ENCODE measurements at regions not wholly inside any gene's neighbourhood (a gene's known extent, or its start where the extent isn't known, plus 50 kb on each side); places are given as distances from the start of the nearest gene placed in this dataset.
"Not testable (repeated sequence)": the region's sequence is repeated elsewhere in the genome, so short reads cannot be mapped to it uniquely, and the experiment has no call there.

- not testable (repeated sequence) for TF ChIP-seq POLR2A (IDR thresholded peaks at IDR 0.05; ENCODE audit: borderline replicate concordance, extremely low read depth, insufficient read depth, insufficient read length); YY1 (IDR thresholded peaks at IDR 0.05; ENCODE audit: extremely low read depth, insufficient replicate concordance, low read depth, low read length)
Observed at GRCh38 chr1:157351800-157352199, 200.5 kb downstream of the FCRL5 start.
